ENCODE measurements at regions not wholly inside any gene's neighbourhood (a gene's known extent, or its start where the extent isn't known, plus 50 kb on each side); places are given as distances from the start of the nearest gene placed in this dataset.
"Not testable (repeated sequence)": the region's sequence is repeated elsewhere in the genome, so short reads cannot be mapped to it uniquely, and the experiment has no call there.

GRCh38 chr16:85503679-85504231 lies 109.4 kb upstream of the GSE1 start:
- no peak for DNase-seq

DNA sequence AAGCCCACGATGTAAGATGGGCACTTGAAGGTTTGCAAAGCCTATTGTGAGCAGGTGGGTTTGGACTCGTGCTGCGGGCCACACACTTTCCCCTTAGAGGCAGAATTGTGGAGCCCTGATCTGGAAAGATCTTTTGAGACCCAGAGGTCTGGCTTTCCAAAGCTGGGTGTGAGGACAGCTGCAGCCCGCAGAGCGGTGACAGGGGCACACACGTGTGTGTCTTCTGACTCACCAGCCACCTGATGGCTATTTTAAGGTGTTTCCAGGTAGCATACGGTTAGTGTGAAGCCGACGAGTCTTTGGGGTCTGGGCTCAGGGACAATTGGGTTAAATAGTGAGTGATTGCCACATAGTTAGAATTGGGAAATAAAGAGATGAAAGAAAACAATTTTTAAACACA lies 108.9 kb upstream of the GSE1 start:
- no peak for DNase-seq

- no peak for DNase-seq
Observed at GRCh38 chr16:85505794-85506634, 107.1 kb upstream of the GSE1 start.

DNA sequence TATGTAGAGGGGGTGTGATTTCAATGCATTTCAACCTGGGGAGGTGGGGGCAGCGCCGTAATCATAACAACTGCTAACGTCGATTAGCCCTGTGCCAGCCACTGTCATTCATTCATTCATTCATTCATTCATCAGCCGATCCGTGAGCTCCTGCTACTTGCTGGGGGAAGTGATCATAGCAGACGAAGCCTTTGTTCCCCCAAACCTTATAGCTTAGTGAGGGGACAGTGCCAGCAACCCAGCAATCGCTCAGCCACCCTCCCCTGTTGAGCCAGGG lies 106.5 kb upstream of the GSE1 start:
- DNase-seq, result no peak

- no peak for DNase-seq
Observed at GRCh38 chr16:85507342-85507741, 105.8 kb upstream of the GSE1 start.

DNA sequence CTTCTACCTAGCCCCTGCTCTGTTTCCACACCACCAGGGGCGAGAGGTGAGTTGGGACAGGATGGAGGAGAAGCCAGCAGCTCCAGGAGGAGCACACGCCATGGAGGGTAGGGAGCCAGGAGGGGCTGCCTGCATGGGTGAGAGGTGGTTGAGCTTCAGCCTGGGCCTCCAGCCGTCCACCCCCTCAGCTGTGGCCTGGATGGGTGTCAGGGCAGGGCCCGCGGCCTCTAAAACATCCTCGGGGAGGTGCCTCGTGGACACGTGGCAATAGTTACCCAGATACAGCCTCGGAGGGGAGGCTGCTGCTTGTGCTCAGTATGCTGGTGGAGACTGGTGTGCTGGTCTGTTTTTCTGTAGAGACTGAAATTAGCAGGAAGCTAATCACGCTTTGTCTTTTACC lies 104.7 kb upstream of the GSE1 start:
- DNase-seq, result no peak

- no peak for DNase-seq
Observed at GRCh38 chr16:85508993-85509392, 104.1 kb upstream of the GSE1 start.

DNA sequence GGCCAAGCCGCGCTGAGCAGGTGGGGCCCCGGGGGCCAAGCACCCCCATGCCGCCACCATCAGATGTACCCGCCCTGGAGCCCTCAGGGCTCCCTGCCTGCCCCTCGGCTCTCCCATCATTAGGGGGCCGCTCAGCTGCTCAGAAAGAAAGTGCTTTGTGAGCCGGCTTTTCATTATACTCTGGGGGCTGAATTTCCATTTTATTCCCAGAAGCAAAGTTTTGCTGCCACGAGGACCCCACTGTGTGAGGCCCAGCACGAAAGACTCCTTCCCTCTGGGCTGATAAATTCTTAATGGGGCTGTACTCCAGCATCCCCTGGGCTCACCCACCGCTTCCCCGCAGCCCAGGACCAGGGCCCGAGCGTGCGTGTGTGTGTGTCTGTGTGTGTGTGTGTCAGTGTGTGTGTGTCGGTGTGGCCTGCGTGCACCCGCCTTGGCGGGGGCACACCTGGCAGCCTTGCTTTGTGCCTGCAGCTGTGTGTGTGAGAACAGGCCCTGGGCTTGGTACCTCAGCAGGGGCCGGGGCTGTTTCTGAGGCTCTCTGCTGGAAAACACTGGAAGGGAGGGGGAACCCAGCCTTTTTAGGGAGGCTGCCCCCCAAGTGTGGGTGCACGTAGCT lies 103.0 kb upstream of the GSE1 start:
- no peak for DNase-seq

- DNase-seq, result no peak
Observed at GRCh38 chr16:85511938-85512807, 100.9 kb upstream of the GSE1 start.

GRCh38 chr16:85512808-85513115 lies 100.4 kb upstream of the GSE1 start:
- no peak for DNase-seq

GRCh38 chr16:85513180-85513579 lies 99.9 kb upstream of the GSE1 start:
- DNase-seq, result no peak

DNA sequence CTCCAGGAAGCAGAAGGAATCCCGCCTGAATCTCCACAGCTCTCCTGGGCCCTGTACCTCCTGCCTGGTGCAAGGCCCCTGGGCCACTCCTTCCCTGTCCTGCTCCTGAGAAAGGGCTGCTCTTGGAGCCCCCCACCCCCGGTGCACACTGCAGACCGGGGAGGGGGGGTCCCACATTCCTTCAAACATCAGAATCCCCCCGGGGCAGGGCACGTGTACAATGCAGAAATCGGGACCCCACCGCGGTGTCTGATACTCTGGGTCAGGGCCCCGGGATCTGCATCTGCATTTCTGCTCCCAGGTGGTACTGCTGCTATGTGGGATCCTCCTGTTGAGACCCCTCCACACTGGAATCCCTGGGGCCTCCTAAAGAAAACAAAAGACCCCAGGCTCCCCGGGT lies 99.5 kb upstream of the GSE1 start:
- no peak for DNase-seq

DNA sequence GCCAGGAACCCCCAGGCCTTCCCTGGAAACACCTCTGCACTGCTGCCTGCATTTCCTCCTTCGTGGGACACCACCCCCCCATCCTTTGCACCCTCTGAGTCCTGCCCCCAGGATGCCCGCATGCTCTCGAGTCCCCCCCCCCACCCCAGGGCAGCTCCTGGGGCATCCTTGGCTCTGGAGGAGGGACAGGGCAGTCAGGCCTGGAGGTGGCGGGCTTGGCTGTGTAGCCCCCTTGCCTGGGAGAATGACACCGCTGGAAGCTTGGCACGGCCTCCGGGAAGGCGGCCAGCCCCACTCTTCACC lies 98.9 kb upstream of the GSE1 start:
- no peak for DNase-seq

- no peak for DNase-seq
Observed at GRCh38 chr16:85514598-85515318, 98.4 kb upstream of the GSE1 start.

DNA sequence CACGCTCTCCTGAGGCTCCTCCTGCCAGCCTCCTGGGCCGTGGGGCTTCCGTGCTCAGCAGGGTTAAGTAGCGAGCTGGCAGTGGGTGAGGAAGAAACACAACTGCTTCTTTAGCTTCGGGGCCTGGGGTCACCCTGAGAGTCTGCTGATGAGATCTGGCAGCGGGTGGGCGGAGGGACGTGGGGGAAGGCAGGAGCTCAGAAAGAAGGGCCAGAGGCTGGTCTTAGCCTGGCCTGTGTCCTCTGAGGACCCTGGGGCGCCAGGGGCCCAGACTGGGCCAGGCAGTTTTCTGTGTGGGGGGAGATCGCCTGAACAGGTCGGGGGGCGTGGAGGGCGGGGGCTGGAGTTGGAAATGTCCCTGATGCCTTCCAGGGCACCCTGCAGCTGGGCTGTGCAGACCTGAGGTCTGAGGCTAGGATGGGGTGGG lies 97.8 kb upstream of the GSE1 start:
- no peak for DNase-seq

GRCh38 chr16:85515830-85516397 lies 97.2 kb upstream of the GSE1 start:
- no peak for DNase-seq

DNA sequence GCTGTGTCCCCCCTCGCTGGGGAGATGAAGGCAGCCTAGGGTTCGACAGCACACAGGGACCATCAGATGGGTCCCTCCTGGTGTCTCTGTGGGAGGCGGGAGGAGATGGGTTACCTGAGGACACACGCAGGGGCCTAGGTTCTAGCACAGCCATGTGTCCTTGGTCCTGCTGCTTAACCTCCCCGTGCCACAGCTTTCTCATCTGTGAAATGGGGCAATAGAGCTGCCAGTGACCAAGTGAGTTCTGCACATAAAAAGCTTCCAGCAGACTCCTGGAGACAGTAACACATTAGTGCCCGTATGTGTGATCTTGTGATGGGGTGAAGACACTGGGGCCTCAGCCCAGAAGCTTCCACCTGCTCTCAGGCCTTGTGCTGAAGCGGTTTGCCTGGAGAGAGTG lies 96.0 kb upstream of the GSE1 start:
- no peak for DNase-seq

GRCh38 chr16:85517563-85518179 lies 95.5 kb upstream of the GSE1 start:
- DNase-seq, result no peak

- DNase-seq, result no peak
Observed at GRCh38 chr16:85518398-85519049, 94.6 kb upstream of the GSE1 start.

GRCh38 chr16:85519050-85519440 lies 94.1 kb upstream of the GSE1 start:
- not testable (repeated sequence) for DNase-seq

DNA sequence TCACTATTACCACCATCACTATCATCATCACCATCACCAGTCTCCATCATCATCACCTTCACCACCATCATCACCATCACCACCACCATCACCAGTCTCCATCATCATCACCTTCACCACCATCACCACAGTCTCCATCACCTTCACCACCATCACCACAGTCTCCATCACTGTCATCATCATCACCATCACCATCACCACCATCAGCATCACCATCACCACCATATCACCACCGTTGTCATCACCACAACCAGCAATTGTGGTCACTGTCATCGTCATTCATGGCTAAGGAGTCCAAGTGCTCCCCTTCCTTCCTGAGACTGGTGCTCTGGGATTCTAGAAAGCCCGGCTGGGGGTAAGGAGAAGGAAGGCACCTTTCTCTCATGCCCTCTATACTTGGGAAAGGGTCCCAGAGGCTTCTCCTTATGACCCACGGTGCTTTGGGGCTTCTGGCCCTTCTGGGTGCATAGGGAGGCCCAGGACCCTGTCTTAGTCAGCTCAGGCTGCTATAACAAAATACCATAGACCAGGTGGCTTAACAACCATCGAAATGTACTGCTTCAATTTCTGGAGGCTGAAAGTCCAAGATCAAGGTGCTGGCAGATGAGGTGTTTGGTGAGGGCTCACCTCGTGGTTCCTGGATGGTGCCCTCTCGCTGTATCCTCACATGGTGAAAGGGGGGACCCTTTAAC lies 93.4 kb upstream of the GSE1 start:
- no peak for DNase-seq
